SU-DHL-6 (cell line): ENCODE measurements at regions not wholly inside any gene's neighbourhood (a gene's known extent, or its start where the extent isn't known, plus 50 kb on each side); places are given as distances from the start of the nearest gene placed in this dataset.

Source experiments
- H2AFZ ChIP-seq: fragments of 200-600 bp; sonication (generic); 2 replicates; pipeline ENCODE4 v1.6.1; 2014; ENCODE audit warnings: low read depth, mild to moderate bottlenecking, moderate library complexity, mixed read lengths, antibody characterized with exemption, low read length; ENCODE audit not compliant: severe bottlenecking
- H3F3A ChIP-seq: fragments of 200-600 bp; shearing (Covaris generic); 2 replicates; pipeline ENCODE4 v1.6.0; 2016; ENCODE audit warnings: antibody characterized with exemption, mild to moderate bottlenecking; ENCODE audit not compliant: insufficient read depth
- H3K27ac ChIP-seq: fragments of 200-600 bp; sonication (generic); 2 replicates; pipeline ENCODE4 v1.5.1; 2016; ENCODE audit warnings: low read depth, mild to moderate bottlenecking, low read length, moderate library complexity, mixed read lengths
- H3K27me3 ChIP-seq: fragments of 200-600 bp; sonication (generic), shearing (Covaris generic); 2 replicates; pipeline ENCODE4 v1.6.0; 2014; ENCODE audit warnings: mild to moderate bottlenecking, low read length
- H3K36me3 ChIP-seq: fragments of 200-600 bp; sonication (generic); 2 replicates; pipeline ENCODE4 v1.6.1; 2014; ENCODE audit warnings: mild to moderate bottlenecking, low read length, mixed read lengths
- H3K4me2 ChIP-seq: fragments of 300-600, 200-600 bp; shearing (Covaris generic), sonication (generic); 2 replicates; pipeline ENCODE4 v1.6.0; 2014; ENCODE audit warnings: low read length, low read depth, mild to moderate bottlenecking; ENCODE audit not compliant: poor library complexity, severe bottlenecking
- H3K4me3 ChIP-seq: fragments of 200-600 bp; sonication (generic); 2 replicates; pipeline ENCODE4 v1.5.1; 2014; ENCODE audit warnings: antibody characterized with exemption, low read length, mild to moderate bottlenecking, mixed read lengths; ENCODE audit not compliant: insufficient read depth, poor library complexity, severe bottlenecking
- H3K79me2 ChIP-seq: fragments of 200-600 bp; sonication (generic); 2 replicates; pipeline ENCODE4 v1.6.1; 2014; ENCODE audit warnings: mild to moderate bottlenecking, low read length, moderate library complexity; ENCODE audit not compliant: insufficient read depth
- H3K9ac ChIP-seq: fragments of 200-600 bp; sonication (generic); 2 replicates; pipeline ENCODE4 v1.7.0; 2014; ENCODE audit warnings: mild to moderate bottlenecking, low read length
- H3K9me2 ChIP-seq: fragments of 200-600 bp; sonication (generic); replicated peaks from 2 replicates; pipeline ENCODE4 v1.6.1; 2014; ENCODE audit warnings: low read length; ENCODE audit not compliant: insufficient read depth
- H3K9me3 ChIP-seq: fragments of 200-600 bp; sonication (generic); 2 replicates; pipeline ENCODE4 v1.6.1; 2014; ENCODE audit warnings: low read length, mixed read lengths; ENCODE audit not compliant: insufficient read depth
- H4K20me1 ChIP-seq: fragments of 200-600 bp; sonication (generic); 2 replicates; pipeline ENCODE4 v1.6.1; 2014; ENCODE audit warnings: low read depth, mild to moderate bottlenecking, antibody characterized with exemption, low read length, moderate library complexity, mixed read lengths
- EZH2phosphoT487 ChIP-seq: fragments of 200-600 bp; sonication (generic), shearing (Covaris generic); conservative IDR thresholded peaks from 2 replicates; pipeline ENCODE4 v1.6.1; 2018; ENCODE audit warnings: mild to moderate bottlenecking, antibody characterized with exemption, low read length, moderate library complexity, mixed read lengths
- TF ChIP-seq, protein P1 (sequence below): fragments of 200-600 bp; sonication (generic); IDR thresholded peaks from one replicate; pipeline ENCODE4 v1.5.1; 2017; ENCODE audit warnings: antibody characterized with exemption, mild to moderate bottlenecking, low read length, moderate library complexity; ENCODE audit not compliant: insufficient read depth, poor library complexity, severe bottlenecking

DNA sequence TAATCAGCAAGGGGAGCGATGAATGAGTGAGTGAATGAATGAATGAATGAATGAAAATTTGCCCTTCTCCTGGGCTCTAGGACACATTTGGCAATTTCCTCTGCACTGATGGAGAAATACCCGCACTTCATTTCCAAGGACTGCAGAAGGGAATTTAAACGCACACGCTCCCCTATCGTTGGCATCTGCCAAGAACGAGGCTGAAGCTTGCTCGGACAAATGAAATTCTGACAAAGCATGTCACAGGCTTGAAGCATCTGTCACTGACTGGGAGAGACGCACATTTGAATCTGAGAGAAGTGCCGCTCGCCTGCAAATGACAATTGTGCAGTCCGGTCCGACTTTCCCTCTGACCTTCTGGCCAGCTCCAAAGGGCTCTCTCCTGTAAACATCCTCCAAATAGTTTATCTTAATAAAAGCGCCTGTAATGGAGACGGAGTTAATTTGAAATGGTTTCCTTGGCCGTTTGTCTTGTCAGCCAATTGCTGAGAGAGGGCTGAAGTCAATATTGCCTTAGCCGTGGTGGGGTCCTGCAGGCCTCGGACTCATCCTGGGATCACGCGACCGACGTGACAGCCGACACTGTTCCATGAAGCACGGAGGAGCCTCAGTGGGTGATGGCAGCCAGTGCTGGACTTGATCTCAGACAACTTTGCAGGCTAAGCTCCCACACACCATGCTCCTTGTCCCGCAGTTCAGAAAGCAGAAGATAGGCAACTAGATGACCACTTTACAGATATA is 260.7 kb downstream of the MN1 start:
- no peak overlapping the region for H3K4me3 ChIP-seq
- H3K9ac ChIP-seq: no peak overlapping the region
- H4K20me1 ChIP-seq: no peaks in the 10 kb centered on the region
- H3K36me3 ChIP-seq: no peaks in the 10 kb centered on the region
- no peak overlapping the region for H3K27ac ChIP-seq
- no peaks in the 10 kb centered on the region for H3K27me3 ChIP-seq
- no peak overlapping the region for H3K4me2 ChIP-seq
- H3F3A ChIP-seq: no peaks in the 10 kb centered on the region
- H2AFZ ChIP-seq: no peak overlapping the region
- TF ChIP-seq, protein P1, sequence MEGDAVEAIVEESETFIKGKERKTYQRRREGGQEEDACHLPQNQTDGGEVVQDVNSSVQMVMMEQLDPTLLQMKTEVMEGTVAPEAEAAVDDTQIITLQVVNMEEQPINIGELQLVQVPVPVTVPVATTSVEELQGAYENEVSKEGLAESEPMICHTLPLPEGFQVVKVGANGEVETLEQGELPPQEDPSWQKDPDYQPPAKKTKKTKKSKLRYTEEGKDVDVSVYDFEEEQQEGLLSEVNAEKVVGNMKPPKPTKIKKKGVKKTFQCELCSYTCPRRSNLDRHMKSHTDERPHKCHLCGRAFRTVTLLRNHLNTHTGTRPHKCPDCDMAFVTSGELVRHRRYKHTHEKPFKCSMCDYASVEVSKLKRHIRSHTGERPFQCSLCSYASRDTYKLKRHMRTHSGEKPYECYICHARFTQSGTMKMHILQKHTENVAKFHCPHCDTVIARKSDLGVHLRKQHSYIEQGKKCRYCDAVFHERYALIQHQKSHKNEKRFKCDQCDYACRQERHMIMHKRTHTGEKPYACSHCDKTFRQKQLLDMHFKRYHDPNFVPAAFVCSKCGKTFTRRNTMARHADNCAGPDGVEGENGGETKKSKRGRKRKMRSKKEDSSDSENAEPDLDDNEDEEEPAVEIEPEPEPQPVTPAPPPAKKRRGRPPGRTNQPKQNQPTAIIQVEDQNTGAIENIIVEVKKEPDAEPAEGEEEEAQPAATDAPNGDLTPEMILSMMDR: no peak
- TF ChIP-seq EZH2phosphoT487: no peak
- H3K79me2 ChIP-seq: no peaks in the 10 kb centered on the region
- H3K9me2 ChIP-seq: no peaks in the 10 kb centered on the region
- no peaks in the 10 kb centered on the region for H3K9me3 ChIP-seq

DNA sequence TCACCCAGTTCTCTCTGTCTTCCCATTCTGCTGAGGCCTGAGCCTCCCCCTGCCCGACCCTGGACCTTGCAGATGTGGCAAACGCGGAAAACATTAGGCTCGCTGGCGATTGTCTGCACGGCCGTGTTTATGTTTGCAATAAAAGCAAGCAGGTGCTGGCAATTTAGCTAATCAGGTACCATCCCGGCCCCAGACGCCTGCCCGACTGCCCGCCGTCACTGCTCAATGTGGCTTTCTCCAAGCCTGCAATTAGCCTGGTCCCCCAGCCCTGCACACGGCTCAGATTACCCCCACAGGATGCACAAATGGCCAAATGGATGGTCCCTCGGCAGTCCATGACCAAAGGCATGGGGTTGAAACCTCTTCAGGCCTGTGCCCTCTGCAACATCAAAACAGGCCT is 259.7 kb downstream of the MN1 start:
- H3K4me3 ChIP-seq: no peak overlapping the region
- no peak overlapping the region for H3K9ac ChIP-seq
- no peaks in the 10 kb centered on the region for H3K9me2 ChIP-seq
- no peaks in the 10 kb centered on the region for H3K9me3 ChIP-seq
- no peak overlapping the region for H3K4me2 ChIP-seq
- H3K27ac ChIP-seq: no peak overlapping the region
- no peaks in the 10 kb centered on the region for H3F3A ChIP-seq
- no peak for TF ChIP-seq EZH2phosphoT487
- no peaks in the 10 kb centered on the region for H3K36me3 ChIP-seq
- no peaks in the 10 kb centered on the region for H3K27me3 ChIP-seq
- H2AFZ ChIP-seq: no peak overlapping the region
- no peaks in the 10 kb centered on the region for H4K20me1 ChIP-seq
- no peaks in the 10 kb centered on the region for H3K79me2 ChIP-seq

DNA sequence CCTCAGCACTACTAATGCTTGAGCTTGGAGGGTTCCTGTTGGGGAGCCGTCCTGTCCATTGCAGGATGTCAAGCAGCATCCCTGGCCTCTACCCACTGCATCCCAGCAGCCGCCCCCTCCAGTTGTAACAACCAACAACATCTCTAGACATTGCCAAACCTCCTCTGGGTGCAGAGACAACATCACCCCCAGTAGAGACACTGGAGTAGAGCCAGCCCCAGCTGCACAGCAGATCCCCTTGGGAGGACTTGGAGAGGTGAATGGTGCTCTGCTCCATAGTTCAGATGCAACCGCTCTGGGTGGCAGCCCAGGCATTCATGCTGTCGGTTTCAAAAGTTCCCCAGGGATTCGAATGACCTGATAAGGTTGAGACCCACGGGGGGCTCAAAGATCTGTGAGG is 259.0 kb downstream of the MN1 start:
- Histone ChIP-seq H2AFZ (no peak overlapping the region), H3F3A (no peaks in the 10 kb centered on the region), H4K20me1 (no peaks in the 10 kb centered on the region), H3K27ac (no peak overlapping the region), H3K9me2 (no peaks in the 10 kb centered on the region), H3K9me3 (no peaks in the 10 kb centered on the region), H3K4me2 (no peak overlapping the region), H3K27me3 (no peaks in the 10 kb centered on the region), H3K79me2 (no peaks in the 10 kb centered on the region), H3K36me3 (no peaks in the 10 kb centered on the region), H3K4me3 (no peak overlapping the region), H3K9ac (no peak overlapping the region)
- TF ChIP-seq EZH2phosphoT487: no peak
- TF ChIP-seq, protein P1: no peak

DNA sequence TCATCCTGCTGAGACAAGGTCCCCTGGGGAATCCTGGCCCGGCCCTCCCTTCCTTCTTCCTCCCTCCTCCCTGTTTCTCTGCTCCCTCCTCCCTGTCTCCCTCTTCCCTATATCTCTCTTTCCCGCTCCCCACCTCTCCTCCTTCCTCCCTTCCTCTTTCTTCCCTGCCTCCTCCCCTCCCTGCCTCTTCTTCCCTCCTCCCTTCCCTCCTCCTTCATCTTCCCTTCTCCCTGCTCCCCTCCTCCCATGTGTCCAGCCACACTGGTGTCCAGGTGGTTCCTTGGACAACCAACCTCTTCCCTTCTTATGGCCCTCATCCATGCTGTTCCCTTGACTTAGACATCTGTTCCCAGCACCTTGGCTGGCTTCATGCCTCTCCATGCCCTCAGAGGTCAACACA is 258.1 kb downstream of the MN1 start:
- Histone ChIP-seq H3K27ac (no peak overlapping the region), H4K20me1 (no peaks in the 10 kb centered on the region), H2AFZ (no peak overlapping the region), H3K36me3 (no peaks in the 10 kb centered on the region), H3K9ac (no peak overlapping the region), H3K9me2 (no peaks in the 10 kb centered on the region), H3K9me3 (no peaks in the 10 kb centered on the region), H3K79me2 (no peaks in the 10 kb centered on the region), H3K4me2 (no peak overlapping the region), H3K27me3 (no peaks in the 10 kb centered on the region), H3K4me3 (no peak overlapping the region), H3F3A (no peaks in the 10 kb centered on the region)
- TF ChIP-seq, protein P1: no peak
- TF ChIP-seq EZH2phosphoT487: no peak
